ENCODE measurements at regions not wholly inside any gene's neighbourhood (a gene's known extent, or its start where the extent isn't known, plus 50 kb on each side); places are given as distances from the start of the nearest gene placed in this dataset.

- Mint-ChIP-seq H3K9me3 (no peaks in the 10 kb centered on the region), H3K4me3 (no peak overlapping the region), H3K27ac (no peak overlapping the region), H3K4me1 (peaks cover 5% of the 10 kb centered on the region), H3K27me3 (no peaks in the 10 kb centered on the region), H3K36me3 (ENCODE audit: low read depth) (no peaks in the 10 kb centered on the region)
- ATAC-seq (replicated peaks), result no peak
Observed at GRCh38 chr5:97548739-97549080, 365.7 kb upstream of the RIOK2 start.

DNA sequence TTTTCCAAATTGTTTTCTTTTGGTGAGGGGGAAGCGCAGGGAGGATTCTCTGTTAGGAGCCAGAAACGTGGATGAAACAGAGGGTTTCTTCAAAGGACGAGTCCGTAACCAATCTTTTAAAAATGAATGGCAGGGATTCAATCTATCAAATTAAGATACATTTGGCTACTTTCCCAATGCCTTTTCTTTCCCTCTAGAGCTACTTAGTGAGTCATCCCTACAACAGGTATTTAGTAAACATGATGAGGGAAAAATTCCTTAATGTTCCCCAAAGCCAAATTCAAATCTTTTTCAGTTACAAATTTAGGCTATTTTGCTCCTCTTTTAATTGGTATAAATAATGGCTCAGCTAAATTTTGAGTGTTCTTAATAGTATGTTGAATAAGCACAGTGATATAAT lies 366.4 kb upstream of the RIOK2 start:
- Mint-ChIP-seq H3K27me3 (no peaks in the 10 kb centered on the region), H3K9me3 (no peaks in the 10 kb centered on the region), H3K36me3 (ENCODE audit: low read depth) (no peaks in the 10 kb centered on the region), H3K27ac (no peak overlapping the region), H3K4me1 (peaks cover 5% of the 10 kb centered on the region), H3K4me3 (no peak overlapping the region)
- no peak for ATAC-seq (replicated peaks)

GRCh38 chr5:97550164-97550563 lies 367.1 kb upstream of the RIOK2 start:
- H3K4me3 Mint-ChIP-seq, result no peak overlapping the region
- no peaks in the 10 kb centered on the region for H3K27me3 Mint-ChIP-seq
- H3K27ac Mint-ChIP-seq, result no peak overlapping the region
- ATAC-seq (replicated peaks), result no peak
- H3K9me3 Mint-ChIP-seq, result no peaks in the 10 kb centered on the region
- peaks cover 5% of the 10 kb centered on the region for H3K4me1 Mint-ChIP-seq
- H3K36me3 Mint-ChIP-seq (ENCODE audit: low read depth), result no peaks in the 10 kb centered on the region

DNA sequence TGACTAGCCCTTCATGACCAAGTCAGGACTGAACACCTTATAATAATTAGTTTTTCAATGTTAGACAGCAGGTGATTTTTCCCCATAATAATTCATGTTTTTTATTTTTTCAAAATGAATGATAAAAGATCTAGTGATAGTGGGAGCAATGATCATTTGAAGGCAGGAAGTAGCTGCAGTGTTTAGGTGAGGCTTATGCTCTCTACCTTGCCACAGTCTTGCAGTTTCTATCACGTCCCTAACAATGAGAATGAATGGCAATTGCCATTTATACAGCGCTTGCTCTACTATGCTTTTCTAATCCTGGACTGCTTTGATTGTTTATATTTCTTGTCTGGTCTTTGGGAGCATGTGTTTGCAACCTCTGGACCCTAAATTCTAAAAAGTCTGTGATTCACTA lies 367.8 kb upstream of the RIOK2 start:
- no peak overlapping the region for H3K4me3 Mint-ChIP-seq
- peaks cover 5% of the 10 kb centered on the region for H3K4me1 Mint-ChIP-seq
- H3K27me3 Mint-ChIP-seq, result no peaks in the 10 kb centered on the region
- no peak for ATAC-seq (replicated peaks)
- no peak overlapping the region for H3K27ac Mint-ChIP-seq
- no peaks in the 10 kb centered on the region for H3K9me3 Mint-ChIP-seq
- H3K36me3 Mint-ChIP-seq (ENCODE audit: low read depth), result no peaks in the 10 kb centered on the region

- no peak for ATAC-seq (replicated peaks)
- H3K4me3 Mint-ChIP-seq, result no peak overlapping the region
- H3K4me1 Mint-ChIP-seq, result no peaks in the 10 kb centered on the region
- H3K36me3 Mint-ChIP-seq (ENCODE audit: low read depth), result no peaks in the 10 kb centered on the region
- no peaks in the 10 kb centered on the region for H3K27me3 Mint-ChIP-seq
- H3K27ac Mint-ChIP-seq, result no peak overlapping the region
- no peaks in the 10 kb centered on the region for H3K9me3 Mint-ChIP-seq
Observed at GRCh38 chr5:97553604-97554452, 370.8 kb upstream of the RIOK2 start.

DNA sequence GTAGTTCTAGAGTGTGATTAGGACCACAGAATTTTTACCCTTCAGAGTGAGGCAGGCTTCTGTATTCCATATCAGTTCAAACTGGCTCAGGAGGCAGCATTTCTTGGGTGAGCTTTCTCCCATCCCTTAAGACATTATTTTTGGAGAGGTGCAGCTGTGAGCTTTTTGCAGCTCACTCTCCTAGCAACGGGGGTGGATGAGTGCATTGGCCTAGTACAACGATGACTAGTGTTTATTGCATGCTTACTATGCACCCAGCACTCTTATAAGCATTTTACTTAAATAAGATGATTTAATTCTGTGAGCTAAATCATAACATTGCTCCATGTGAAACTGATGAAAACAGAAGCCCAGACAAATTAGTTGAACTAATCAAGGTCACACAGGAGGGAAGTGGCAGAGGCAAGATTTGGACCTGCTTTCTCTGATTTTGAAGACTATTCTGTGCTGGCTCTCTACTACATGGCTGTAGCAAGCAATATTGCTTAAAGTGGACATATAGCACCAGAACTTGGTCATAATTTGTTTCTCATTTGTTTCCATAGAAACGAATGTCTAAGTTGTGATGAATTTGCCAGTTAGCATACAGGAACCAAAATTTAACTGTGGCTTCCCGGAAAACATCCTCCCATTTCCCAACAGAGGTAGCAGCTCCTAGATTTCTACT lies 372.1 kb upstream of the RIOK2 start:
- Mint-ChIP-seq H3K4me1 (no peaks in the 10 kb centered on the region), H3K4me3 (no peak overlapping the region), H3K27ac (no peak overlapping the region), H3K27me3 (no peaks in the 10 kb centered on the region), H3K9me3 (no peaks in the 10 kb centered on the region), H3K36me3 (ENCODE audit: low read depth) (no peaks in the 10 kb centered on the region)
- ATAC-seq (replicated peaks), result no peak

- no peak for ATAC-seq (replicated peaks)
- H3K27me3 Mint-ChIP-seq, result no peaks in the 10 kb centered on the region
- no peaks in the 10 kb centered on the region for H3K9me3 Mint-ChIP-seq
- H3K27ac Mint-ChIP-seq, result no peak overlapping the region
- H3K4me1 Mint-ChIP-seq, result no peaks in the 10 kb centered on the region
- H3K4me3 Mint-ChIP-seq, result no peak overlapping the region
- H3K36me3 Mint-ChIP-seq (ENCODE audit: low read depth), result no peaks in the 10 kb centered on the region
Observed at GRCh38 chr5:97555644-97555981, 372.6 kb upstream of the RIOK2 start.

GRCh38 chr5:97559827-97560598 lies 377.0 kb upstream of the RIOK2 start:
- peaks cover 4% of the 10 kb centered on the region for H3K9me3 Mint-ChIP-seq
- ATAC-seq (replicated peaks), result no peak
- no peaks in the 10 kb centered on the region for H3K27me3 Mint-ChIP-seq
- H3K4me1 Mint-ChIP-seq, result no peaks in the 10 kb centered on the region
- H3K36me3 Mint-ChIP-seq (ENCODE audit: low read depth), result no peaks in the 10 kb centered on the region
- H3K4me3 Mint-ChIP-seq, result no peak overlapping the region
- H3K27ac Mint-ChIP-seq, result no peak overlapping the region

GRCh38 chr5:97560599-97560993 lies 377.5 kb upstream of the RIOK2 start:
- no peaks in the 10 kb centered on the region for H3K4me1 Mint-ChIP-seq

GRCh38 chr5:97563050-97563657 lies 380.1 kb upstream of the RIOK2 start:
- Mint-ChIP-seq H3K4me1 (no peaks in the 10 kb centered on the region), H3K27me3 (no peaks in the 10 kb centered on the region), H3K9me3 (peaks cover 4% of the 10 kb centered on the region), H3K27ac (no peak overlapping the region), H3K4me3 (no peak overlapping the region), H3K36me3 (ENCODE audit: low read depth) (no peaks in the 10 kb centered on the region)
- no peak for ATAC-seq (replicated peaks)

More at GRCh38 chr5:97560599-97560993, 377.5 kb upstream of the RIOK2 start:
- H3K27ac Mint-ChIP-seq, result no peak overlapping the region
- ATAC-seq (replicated peaks), result no peak
- H3K27me3 Mint-ChIP-seq, result no peaks in the 10 kb centered on the region
- H3K9me3 Mint-ChIP-seq, result peaks cover 4% of the 10 kb centered on the region
- no peak overlapping the region for H3K4me3 Mint-ChIP-seq
- H3K36me3 Mint-ChIP-seq (ENCODE audit: low read depth), result no peaks in the 10 kb centered on the region

- Mint-ChIP-seq H3K36me3 (ENCODE audit: low read depth) (no peaks in the 10 kb centered on the region), H3K9me3 (peaks cover 21% of the 10 kb centered on the region), H3K4me3 (no peak overlapping the region), H3K27ac (no peak overlapping the region), H3K4me1 (no peaks in the 10 kb centered on the region), H3K27me3 (no peaks in the 10 kb centered on the region)
- no peak for ATAC-seq (replicated peaks)
Observed at GRCh38 chr5:97568382-97568781, 385.3 kb upstream of the RIOK2 start.

- Mint-ChIP-seq H3K27me3 (no peaks in the 10 kb centered on the region), H3K27ac (no peak overlapping the region), H3K9me3 (peaks cover 17% of the 10 kb centered on the region), H3K36me3 (ENCODE audit: low read depth) (no peaks in the 10 kb centered on the region), H3K4me1 (no peaks in the 10 kb centered on the region), H3K4me3 (no peak overlapping the region)
- no peak for ATAC-seq (replicated peaks)
Observed at GRCh38 chr5:97570242-97570641, 387.2 kb upstream of the RIOK2 start.

- H3K36me3 Mint-ChIP-seq (ENCODE audit: low read depth), result no peaks in the 10 kb centered on the region
- no peaks in the 10 kb centered on the region for H3K4me1 Mint-ChIP-seq
- ATAC-seq (replicated peaks), result no peak
- H3K27ac Mint-ChIP-seq, result no peak overlapping the region
- no peak overlapping the region for H3K4me3 Mint-ChIP-seq
- H3K9me3 Mint-ChIP-seq, result peaks cover 12% of the 10 kb centered on the region
- H3K27me3 Mint-ChIP-seq, result no peaks in the 10 kb centered on the region
Observed at GRCh38 chr5:97575322-97575721, 392.3 kb upstream of the RIOK2 start.

- Mint-ChIP-seq H3K4me3 (no peak overlapping the region), H3K27me3 (no peaks in the 10 kb centered on the region), H3K9me3 (peaks cover 1% of the 10 kb centered on the region), H3K36me3 (ENCODE audit: low read depth) (no peaks in the 10 kb centered on the region), H3K4me1 (no peaks in the 10 kb centered on the region), H3K27ac (no peak overlapping the region)
- no peak for ATAC-seq (replicated peaks)
Observed at GRCh38 chr5:97576956-97577355, 393.9 kb upstream of the RIOK2 start.

Measured in activated T-helper 17 cell treated with anti-CD3 and anti-CD28 coated beads, Interleukin-2, amount 50 U/mL, for 72 hours (primary cell).